GM10266 (cell line): ENCODE measurements at regions not wholly inside any gene's neighbourhood (a gene's known extent, or its start where the extent isn't known, plus 50 kb on each side); places are given as distances from the start of the nearest gene placed in this dataset.

Source experiments
- DNase-seq: peaks from one replicate; pipeline ENCODE4 v3.0.0; 2012; ENCODE audit errors: extremely low spot score
- TF ChIP-seq, protein P1 (sequence below): IDR thresholded peaks from 2 replicates; pipeline ENCODE4 v1.5.1; 2012; ENCODE audit warnings: mild to moderate bottlenecking, low read depth; ENCODE audit not compliant: control insufficient read depth, insufficient read depth; ENCODE audit errors: missing control alignments

DNA sequence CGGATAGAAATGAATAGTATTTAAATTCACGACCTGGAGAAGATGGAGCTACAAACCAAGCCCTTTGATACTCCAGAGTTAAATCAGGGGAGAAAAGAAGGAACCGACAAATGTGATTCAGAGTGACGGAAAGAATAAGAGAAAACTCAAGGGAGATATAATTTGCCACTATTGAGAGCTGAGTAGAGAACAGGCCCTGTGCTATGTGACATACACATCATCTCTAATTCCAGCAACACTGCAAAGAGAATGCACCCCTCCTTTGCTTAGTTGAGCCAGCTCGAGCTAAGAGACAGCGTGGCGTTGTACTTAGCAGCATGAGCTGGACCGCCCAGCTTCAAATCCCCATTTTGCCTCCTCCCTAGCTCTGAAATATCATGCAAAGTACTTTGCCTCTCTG is 266.4 kb upstream of the TENM3 start:
- TF ChIP-seq, protein P1, sequence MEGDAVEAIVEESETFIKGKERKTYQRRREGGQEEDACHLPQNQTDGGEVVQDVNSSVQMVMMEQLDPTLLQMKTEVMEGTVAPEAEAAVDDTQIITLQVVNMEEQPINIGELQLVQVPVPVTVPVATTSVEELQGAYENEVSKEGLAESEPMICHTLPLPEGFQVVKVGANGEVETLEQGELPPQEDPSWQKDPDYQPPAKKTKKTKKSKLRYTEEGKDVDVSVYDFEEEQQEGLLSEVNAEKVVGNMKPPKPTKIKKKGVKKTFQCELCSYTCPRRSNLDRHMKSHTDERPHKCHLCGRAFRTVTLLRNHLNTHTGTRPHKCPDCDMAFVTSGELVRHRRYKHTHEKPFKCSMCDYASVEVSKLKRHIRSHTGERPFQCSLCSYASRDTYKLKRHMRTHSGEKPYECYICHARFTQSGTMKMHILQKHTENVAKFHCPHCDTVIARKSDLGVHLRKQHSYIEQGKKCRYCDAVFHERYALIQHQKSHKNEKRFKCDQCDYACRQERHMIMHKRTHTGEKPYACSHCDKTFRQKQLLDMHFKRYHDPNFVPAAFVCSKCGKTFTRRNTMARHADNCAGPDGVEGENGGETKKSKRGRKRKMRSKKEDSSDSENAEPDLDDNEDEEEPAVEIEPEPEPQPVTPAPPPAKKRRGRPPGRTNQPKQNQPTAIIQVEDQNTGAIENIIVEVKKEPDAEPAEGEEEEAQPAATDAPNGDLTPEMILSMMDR = no peak
- DNase-seq = no peak

DNA sequence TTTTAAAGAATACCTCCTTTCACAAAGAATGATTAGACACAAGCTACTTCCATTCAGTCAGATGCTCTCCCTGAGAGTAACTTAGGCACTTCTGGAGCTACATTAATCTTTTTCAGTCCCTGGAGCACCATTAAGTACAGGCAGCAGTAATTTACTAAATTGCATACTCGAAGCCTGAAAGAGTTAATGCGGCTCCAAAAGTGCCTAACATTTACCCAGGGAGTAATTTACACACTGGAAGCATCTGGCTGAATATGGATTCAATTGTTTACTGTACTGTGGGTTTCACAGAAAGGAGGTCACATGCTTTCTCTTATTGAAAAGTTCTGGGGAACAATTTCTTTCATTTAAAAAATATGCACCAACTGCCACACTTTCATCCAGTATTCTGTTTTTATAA is 260.8 kb upstream of the TENM3 start:
- no peak for DNase-seq
- TF ChIP-seq, protein P1 = no peak

DNA sequence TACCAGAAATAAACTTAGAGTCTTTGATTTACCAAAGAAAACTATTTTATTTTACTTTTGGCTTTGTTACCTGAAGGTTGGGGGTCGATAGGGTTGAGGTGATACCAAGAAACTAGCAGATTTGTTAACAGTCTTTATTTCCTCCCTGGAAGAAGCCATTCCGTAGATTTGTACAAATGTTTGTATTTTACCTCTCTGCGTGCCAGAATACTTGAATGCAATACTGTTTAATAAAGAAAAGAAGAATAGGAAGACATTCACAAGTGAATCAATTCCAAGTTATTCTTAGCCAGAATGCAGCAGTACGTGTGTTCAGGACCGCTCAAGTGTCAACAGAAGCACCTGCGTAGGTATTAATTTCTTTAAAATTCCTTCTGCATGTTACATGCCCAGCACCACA is 260.3 kb upstream of the TENM3 start:
- DNase-seq = no peak
- TF ChIP-seq, protein P1 = no peak

DNA sequence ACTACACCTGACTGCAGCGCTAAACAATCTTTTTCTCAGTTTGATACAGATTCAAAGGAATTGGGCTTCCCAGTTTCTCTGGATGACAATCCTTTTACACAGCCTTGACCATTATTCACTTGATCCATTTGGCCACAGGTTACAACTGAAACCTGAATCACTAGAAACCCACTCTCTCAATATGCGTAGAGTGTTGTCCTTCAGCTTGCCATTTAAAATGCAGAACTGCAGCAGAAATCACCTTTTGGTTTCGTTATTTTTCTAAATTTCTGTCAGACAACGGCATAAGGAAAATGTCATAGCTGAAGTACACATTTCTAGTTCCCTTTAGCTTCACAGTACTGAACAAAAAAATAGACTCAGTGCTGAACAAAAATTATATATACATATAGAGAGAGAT is 255.8 kb upstream of the TENM3 start:
- DNase-seq = no peak
- TF ChIP-seq, protein P1 = no peak

DNA sequence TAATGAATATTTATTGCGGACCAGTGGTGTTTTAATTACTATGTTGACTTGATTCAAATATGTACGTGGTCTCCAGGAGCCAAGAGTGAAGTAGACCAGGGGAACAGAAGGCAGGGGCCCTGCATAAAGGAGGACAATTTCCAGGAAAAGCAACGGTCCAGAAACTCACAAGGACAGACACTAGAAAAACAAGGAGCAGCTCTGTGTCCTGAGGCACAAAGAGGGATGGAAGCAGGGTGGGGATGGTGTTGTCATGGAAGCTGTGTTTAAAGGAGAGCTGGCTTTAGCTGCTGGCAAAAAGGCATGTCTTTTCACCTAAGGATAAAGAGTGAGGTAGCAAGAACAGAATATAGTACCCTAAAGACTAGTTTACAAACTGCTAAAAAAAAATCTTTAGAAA is 254.1 kb upstream of the TENM3 start:
- TF ChIP-seq, protein P1 = no peak
- no peak for DNase-seq

DNA sequence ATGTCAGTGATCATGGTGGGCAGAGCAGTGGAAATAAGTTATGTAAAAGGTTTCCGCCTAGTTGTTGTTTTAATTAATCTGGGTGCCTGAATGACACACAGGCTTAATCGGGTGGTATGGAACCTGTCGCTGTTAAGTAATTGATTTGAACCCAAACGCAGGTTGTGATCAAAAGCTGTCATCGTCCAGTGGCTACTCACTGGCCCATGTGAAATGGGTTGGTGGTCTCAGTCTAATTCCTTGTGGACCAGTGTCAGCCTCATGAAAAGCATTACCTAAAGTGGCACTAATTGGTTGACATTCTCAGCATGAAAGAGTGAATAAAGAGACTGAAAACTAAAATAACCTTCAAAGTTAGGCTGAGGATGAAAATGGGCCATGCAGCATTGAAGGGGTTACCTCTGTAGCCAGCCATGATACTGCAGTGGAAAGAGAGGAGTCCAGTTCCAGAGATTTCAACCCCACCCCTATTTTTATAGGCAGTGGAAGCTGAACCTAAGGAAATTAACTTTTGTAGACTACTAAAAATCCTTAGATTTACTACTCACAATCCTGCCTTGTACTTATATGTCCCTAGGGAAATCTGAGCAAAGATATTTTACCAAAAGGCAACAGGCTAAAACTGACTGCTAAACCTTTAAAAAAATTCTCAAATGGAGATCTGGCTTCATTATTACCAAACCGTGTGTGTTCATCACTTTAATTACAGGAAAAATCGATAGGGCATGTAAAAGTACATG is 251.7 kb upstream of the TENM3 start:
- DNase-seq = no peak
- TF ChIP-seq, protein P1 = no peak

DNA sequence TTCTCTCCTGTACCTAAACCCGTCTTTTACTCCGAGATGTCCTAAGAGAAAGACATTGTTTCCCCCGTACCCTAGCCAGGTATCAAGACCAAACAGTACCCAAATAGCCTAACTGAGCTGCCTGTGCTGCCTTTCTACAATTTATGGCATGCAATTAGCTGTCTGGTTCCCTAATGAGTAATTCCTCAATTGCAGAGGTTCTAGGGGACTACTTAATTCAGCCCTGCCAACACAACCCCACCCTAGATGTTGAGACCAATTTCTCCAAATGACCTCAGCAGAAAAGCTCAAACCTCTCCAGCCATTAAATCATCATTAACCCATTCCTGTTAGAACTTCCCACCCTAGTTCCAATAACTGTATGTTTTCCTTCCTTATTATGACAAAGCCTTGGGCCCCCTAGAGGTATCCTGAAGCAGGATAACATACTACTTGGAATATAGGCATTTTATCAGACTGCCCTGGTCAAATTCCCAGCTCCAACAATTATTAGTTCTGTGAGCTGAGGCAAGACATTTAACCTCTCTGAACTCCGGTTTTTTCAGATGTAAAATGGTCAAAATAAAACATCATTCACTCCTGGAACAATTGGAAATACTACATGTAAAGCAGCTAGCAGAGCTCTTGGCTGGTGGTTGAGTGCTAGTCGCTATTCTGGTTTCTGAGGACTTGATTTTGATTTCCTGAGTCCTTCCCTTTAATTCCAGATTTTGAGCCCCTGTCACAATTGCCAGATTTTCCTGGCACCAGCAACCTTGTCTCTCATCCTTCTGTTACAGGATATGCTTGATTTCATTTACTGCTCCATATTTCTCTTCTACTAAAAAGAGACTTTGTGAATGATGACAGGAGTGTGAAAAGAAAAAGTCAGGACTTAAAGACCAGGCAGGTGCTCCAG is 244.6 kb upstream of the TENM3 start:
- DNase-seq = no peak
- TF ChIP-seq, protein P1 = no peak
